ENCODE measurements at regions not wholly inside any gene's neighbourhood (a gene's known extent, or its start where the extent isn't known, plus 50 kb on each side); places are given as distances from the start of the nearest gene placed in this dataset.
"Not testable (repeated sequence)": the region's sequence is repeated elsewhere in the genome, so short reads cannot be mapped to it uniquely, and the experiment has no call there.

DNA sequence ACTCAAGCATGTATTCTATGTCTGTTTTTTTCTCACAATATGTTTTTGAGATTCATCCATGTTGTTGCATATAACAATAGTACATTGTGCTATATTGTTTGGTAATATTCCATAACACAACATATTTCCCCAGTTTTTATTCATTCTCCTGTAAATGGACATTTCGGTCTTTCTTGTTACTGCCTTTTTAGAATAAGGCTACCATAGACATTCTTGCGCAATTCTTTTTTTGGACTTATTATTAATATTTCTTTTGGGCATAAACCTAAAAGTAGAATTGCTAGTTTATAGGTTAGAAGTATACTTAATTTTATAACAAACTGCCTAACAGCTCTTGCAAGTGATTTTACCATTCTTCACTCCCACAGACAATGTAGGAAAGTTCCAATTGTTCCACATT lies 573.0 kb downstream of the ADGRL2 start:
- Histone ChIP-seq H3K36me3 (no peaks in the 10 kb centered on the region), H3K27ac (no peak overlapping the region), H3K4me3 (no peak overlapping the region), H3K9me3 (no peaks in the 10 kb centered on the region), H3K4me1 (peaks cover 0 to 11% (median 0%) of the 10 kb centered on the region in 3 donors), H3K27me3 (no peaks in the 10 kb centered on the region)
- no peak for DNase-seq
- 94 to 97% methylated on average over 2 of the region's 2 CpGs for WGBS, 2 donors
- TF ChIP-seq POLR2A (IDR thresholded peaks at IDR 0.05), result no peak
- TF ChIP-seq, protein P1, sequence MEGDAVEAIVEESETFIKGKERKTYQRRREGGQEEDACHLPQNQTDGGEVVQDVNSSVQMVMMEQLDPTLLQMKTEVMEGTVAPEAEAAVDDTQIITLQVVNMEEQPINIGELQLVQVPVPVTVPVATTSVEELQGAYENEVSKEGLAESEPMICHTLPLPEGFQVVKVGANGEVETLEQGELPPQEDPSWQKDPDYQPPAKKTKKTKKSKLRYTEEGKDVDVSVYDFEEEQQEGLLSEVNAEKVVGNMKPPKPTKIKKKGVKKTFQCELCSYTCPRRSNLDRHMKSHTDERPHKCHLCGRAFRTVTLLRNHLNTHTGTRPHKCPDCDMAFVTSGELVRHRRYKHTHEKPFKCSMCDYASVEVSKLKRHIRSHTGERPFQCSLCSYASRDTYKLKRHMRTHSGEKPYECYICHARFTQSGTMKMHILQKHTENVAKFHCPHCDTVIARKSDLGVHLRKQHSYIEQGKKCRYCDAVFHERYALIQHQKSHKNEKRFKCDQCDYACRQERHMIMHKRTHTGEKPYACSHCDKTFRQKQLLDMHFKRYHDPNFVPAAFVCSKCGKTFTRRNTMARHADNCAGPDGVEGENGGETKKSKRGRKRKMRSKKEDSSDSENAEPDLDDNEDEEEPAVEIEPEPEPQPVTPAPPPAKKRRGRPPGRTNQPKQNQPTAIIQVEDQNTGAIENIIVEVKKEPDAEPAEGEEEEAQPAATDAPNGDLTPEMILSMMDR (IDR thresholded peaks at IDR 0.05), result no peak
- intact Hi-C loops (cut with DNase I), result no loop called here

DNA sequence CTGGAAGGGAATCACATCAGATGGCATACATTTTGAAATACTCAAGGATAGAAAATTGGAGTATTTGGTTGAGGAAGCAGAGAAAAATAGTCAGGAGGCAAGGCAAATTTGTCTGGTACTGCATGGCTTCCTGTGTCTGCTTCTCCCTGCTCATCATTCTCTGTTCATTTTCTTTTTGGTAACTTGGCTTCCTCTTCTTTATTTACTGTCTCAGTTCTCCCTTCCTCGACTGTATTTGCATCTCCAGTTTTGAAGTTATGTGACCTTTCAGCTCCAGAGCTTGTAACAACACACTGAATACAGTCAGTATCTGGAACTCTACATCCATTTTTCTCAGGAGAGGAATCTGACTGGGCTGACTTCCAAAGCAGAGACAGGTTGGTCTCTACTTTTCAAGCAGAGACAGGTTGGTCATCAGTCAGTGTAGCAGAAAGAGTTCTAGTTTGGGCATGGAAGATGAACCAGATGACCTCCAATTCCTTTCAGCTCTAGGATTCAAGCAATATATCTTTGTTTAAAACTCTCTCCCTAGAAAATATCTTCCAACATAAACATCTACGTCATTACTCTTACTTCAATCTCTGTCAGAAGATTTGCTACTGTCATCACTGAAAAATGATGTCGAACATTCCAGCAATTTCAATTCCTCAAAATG lies 571.2 kb downstream of the ADGRL2 start:
- no peaks in the 10 kb centered on the region for H3K9me3 ChIP-seq
- WGBS, 2 donors, result 21 to 25% methylated on average over 3 of the region's 3 CpGs
- H3K36me3 ChIP-seq, result no peaks in the 10 kb centered on the region
- TF ChIP-seq, protein P1 (IDR thresholded peaks at IDR 0.05), result no peak
- TF ChIP-seq POLR2A (IDR thresholded peaks at IDR 0.05), result no peak
- peaks cover 0 to 9% (median 0%) of the 10 kb centered on the region in 3 donors for H3K4me1 ChIP-seq
- no peak for DNase-seq
- no peaks in the 10 kb centered on the region for H3K27me3 ChIP-seq
- H3K4me3 ChIP-seq, result no peak overlapping the region
- no peak overlapping the region for H3K27ac ChIP-seq
- intact Hi-C loops (cut with DNase I), result no loop called here

DNA sequence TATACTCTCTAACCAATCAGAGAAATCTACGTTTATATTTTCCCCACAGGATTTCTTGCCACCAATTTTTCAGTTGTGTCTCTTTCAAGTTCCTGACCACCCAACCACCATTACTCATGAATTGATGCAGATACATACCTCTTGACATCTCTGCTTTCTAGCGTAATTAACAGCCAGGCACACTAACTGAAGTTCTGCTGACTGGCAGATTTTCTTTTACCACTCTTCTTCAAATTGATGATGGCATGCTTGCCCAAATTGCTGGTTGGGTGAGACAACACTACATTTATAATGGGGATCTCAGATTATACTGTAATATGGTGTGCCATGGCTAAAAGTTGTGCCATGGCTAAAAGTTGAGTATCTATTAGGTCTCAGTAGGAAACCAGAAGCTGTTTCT lies 566.7 kb downstream of the ADGRL2 start:
- TF ChIP-seq POLR2A (IDR thresholded peaks at IDR 0.05), result no peak
- TF ChIP-seq, protein P1 (IDR thresholded peaks at IDR 0.05), result no peak
- H3K27me3 ChIP-seq, result no peaks in the 10 kb centered on the region
- H3K27ac ChIP-seq, result no peak overlapping the region
- peaks cover 0 to 7% (median 0%) of the 10 kb centered on the region in 3 donors for H3K4me1 ChIP-seq
- H3K9me3 ChIP-seq, result no peaks in the 10 kb centered on the region
- intact Hi-C loops (cut with DNase I), result no loop called here
- no peak overlapping the region for H3K4me3 ChIP-seq
- no peak for DNase-seq
- 78 to 93% methylated on average over 2 of the region's 2 CpGs for WGBS, 2 donors
- no peaks in the 10 kb centered on the region for H3K36me3 ChIP-seq

DNA sequence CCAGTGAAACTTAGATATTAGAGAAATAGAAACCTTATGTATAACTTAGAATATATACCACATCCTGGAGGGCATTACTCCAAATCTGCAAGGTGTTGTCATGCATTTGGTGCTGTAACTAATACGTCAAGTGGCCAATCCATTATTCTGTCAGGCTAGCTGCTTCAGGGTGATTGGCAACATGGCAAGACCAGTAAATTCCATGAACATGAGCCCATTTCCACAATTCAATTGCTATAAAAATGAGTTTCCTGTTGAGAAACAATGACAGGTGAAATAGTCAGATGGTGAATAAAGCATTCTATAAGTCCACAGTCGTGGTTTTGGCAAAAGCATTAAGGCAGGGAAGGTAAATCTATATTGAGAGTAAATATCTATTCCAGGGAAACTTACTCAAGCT lies 566.0 kb downstream of the ADGRL2 start:
- 45 to 49% methylated on average over 2 of the region's 2 CpGs for WGBS, 2 donors
- TF ChIP-seq, protein P1 (IDR thresholded peaks at IDR 0.05), result no peak
- TF ChIP-seq POLR2A (IDR thresholded peaks at IDR 0.05), result no peak

DNA sequence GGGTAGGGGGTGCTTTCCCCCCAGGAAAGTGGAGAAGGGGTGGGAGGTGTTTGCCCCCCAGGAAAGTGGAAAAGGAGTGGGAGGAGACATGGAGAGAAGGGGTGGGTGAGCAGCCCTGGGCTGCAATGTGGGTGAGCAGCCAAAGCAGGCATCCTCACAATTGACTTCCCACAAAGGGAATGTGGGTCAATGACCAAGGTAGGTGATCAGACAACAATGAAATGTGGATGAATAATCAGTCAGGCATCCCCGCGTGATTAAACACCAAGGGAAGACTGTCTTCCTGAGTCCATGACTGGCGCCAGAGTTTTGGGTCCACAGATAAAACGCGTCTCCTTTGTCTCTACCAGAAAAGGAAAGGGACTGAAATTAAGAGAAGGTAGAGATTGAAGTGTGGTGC lies 558.8 kb downstream of the ADGRL2 start:
- H3K36me3 ChIP-seq; intact Hi-C loops (cut with DNase I); H3K27ac ChIP-seq; H3K4me3 ChIP-seq; H3K4me1 ChIP-seq; H3K9me3 ChIP-seq; DNase-seq; H3K27me3 ChIP-seq: not testable (repeated sequence)
- WGBS, 2 donors, result 73 to 93% methylated on average over 5 of the region's 5 CpGs

More for the DNA sequence above, 566.0 kb downstream of the ADGRL2 start:
- intact Hi-C loops (cut with DNase I), result no loop called here
- H3K4me3 ChIP-seq, result no peak overlapping the region
- no peak for DNase-seq
- no peaks in the 10 kb centered on the region for H3K27me3 ChIP-seq
- no peaks in the 10 kb centered on the region for H3K36me3 ChIP-seq
- H3K9me3 ChIP-seq, result no peaks in the 10 kb centered on the region
- H3K4me1 ChIP-seq, result no peaks in the 10 kb centered on the region
- H3K27ac ChIP-seq, result no peak overlapping the region

DNA sequence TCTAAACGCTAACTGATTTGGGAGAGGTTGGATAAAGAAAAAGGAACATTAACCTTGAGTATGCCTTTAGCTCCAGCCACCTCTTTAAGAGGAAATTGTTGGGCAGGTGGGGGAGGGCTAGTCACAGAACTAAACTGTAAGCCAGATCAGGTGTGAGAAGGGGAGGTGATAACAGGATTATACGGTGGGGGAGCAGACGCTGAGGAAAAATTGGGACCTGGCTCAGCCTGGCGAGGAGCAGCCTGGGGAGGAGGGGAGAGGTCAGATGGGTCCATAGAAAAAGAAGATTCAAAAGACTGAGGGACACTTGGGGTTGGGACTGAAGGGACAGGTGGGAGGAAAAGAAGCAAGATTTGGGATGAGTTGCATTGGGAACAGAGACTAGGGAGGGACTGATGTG lies 558.0 kb downstream of the ADGRL2 start:
- H3K4me1 ChIP-seq; intact Hi-C loops (cut with DNase I); H3K4me3 ChIP-seq; H3K27me3 ChIP-seq; H3K36me3 ChIP-seq; DNase-seq; H3K9me3 ChIP-seq; H3K27ac ChIP-seq: not testable (repeated sequence)
- WGBS, 2 donors, result 72 to 79% methylated on average over 4 of the region's 4 CpGs

DNA sequence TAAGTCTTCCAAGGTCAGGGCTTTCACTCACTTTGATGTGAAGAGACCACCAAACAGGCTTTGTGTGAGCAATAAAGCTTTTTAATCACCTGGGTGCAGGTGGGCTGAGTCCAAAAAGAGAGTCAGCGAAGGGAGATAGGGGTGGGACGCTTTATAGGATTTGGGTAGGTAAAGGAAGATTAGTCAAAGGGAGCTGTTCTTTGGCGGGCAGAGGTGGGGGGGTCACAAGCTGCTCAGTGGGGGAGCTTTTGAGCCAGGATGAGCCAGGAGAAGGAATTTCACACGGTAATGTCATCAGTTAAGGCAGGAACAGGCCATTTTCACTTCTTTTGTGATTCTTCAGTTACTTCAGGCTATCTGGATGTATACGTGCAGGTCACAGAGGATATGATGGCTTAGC lies 553.8 kb downstream of the ADGRL2 start:
- H3K9me3 ChIP-seq; H3K4me3 ChIP-seq; intact Hi-C loops (cut with DNase I); H3K4me1 ChIP-seq; H3K27me3 ChIP-seq; H3K27ac ChIP-seq; DNase-seq; H3K36me3 ChIP-seq: not testable (repeated sequence)
- WGBS, 2 donors, result 89 to 95% methylated on average over 4 to 5 of the region's 5 CpGs
